ENCODE measurements at regions not wholly inside any gene's neighbourhood (a gene's known extent, or its start where the extent isn't known, plus 50 kb on each side); places are given as distances from the start of the nearest gene placed in this dataset.

DNA sequence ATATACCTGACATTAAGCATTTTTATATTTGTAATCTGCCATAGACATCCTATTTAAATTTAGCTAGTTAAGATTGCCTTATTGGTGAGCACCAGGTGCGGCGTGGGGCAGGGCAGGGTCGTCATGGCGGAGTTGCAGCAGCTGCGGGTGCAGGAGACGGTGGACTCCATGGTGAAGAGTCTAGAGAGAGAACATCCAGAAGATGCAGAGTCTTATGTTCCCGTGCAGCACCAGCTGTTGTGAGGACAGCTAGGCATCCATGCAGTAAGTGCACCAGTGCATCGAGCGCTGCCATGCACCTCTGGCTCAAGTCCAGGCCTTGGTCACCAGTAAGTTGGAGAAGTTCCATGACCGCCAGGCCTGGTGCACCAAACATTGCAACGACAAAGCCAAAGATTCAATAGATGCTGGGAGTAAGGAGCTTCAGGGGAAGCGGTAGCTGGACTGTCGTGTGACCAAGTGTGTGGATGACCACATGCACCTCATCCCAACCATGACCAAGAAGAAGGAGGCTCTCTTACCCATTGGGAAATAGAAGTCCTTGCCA lies 586.2 kb downstream of the CD109 start:
- Histone ChIP-seq H3K36me3 (ENCODE audit: control insufficient read depth in 1 of 2, insufficient read depth in 2 of 2, low read length in 2 of 2) (no peaks in the 10 kb centered on the region), H3K18ac (ENCODE audit: low read length) (no peak overlapping the region), H2BK5ac (ENCODE audit: low read depth, low read length, poor library complexity) (no peak overlapping the region), H3K4me1 (ENCODE audit: control insufficient read depth in 1 of 2, insufficient read depth in 2 of 2, low read length in 2 of 2) (no peaks in the 10 kb centered on the region), H2AFZ (ENCODE audit: insufficient read depth, low read length, poor library complexity) (no peak overlapping the region), H2BK12ac (ENCODE audit: low read length) (no peak overlapping the region), H3K79me2 (ENCODE audit: control insufficient read depth, insufficient read depth, low read length, poor library complexity) (no peaks in the 10 kb centered on the region), H3K4me2 (ENCODE audit: low read length) (no peak overlapping the region), H3K4me3 (ENCODE audit: low read depth, low read length) (no peak overlapping the region), H3K23ac (ENCODE audit: low read length) (no peak overlapping the region), H2AK5ac (ENCODE audit: low read length) (no peak overlapping the region), H3K14ac (ENCODE audit: low read length) (no peak overlapping the region), H3K27ac (ENCODE audit: low read depth, low read length) (no peak overlapping the region), H4K12ac (ENCODE audit: low read depth, low read length) (no peak overlapping the region), H3K9ac (ENCODE audit: low read length) (no peak overlapping the region), H3K4ac (ENCODE audit: low read depth, low read length) (no peak overlapping the region), H3K27me3 (ENCODE audit: insufficient read depth, low read length) (no peaks in the 10 kb centered on the region), H2BK120ac (ENCODE audit: insufficient read depth, low read length, poor library complexity) (no peak overlapping the region), H3K9me3 (ENCODE audit: insufficient read depth, low read depth, low read length) (peaks cover 2% of the 10 kb centered on the region), H3K79me1 (ENCODE audit: low read length) (no peaks in the 10 kb centered on the region), H4K8ac (ENCODE audit: low read depth, low read length) (no peak overlapping the region), H4K91ac (ENCODE audit: low read depth, low read length) (no peak overlapping the region)
- WGBS (ENCODE audit: extremely low coverage, insufficient coverage, insufficient read length) = no CpG with 5 or more reads among the region's 13 CpGs
- DNase-seq = no peak

- H3K18ac ChIP-seq (ENCODE audit: low read length) = no peak overlapping the region
- no peak overlapping the region for H3K9ac ChIP-seq (ENCODE audit: low read length)
- no peak overlapping the region for H2AK5ac ChIP-seq (ENCODE audit: low read length)
- H2BK5ac ChIP-seq (ENCODE audit: low read depth, low read length, poor library complexity) = no peak overlapping the region
- H3K14ac ChIP-seq (ENCODE audit: low read length) = no peak overlapping the region
- H3K79me2 ChIP-seq (ENCODE audit: control insufficient read depth, insufficient read depth, low read length, poor library complexity) = no peaks in the 10 kb centered on the region
- no peak overlapping the region for H3K23ac ChIP-seq (ENCODE audit: low read length)
- WGBS (ENCODE audit: extremely low coverage, insufficient coverage, insufficient read length) = no CpG with 5 or more reads among the region's 6 CpGs
- H2BK12ac ChIP-seq (ENCODE audit: low read length) = no peak overlapping the region
- no peak overlapping the region for H2AFZ ChIP-seq (ENCODE audit: insufficient read depth, low read length, poor library complexity)
- H3K79me1 ChIP-seq (ENCODE audit: low read length) = no peaks in the 10 kb centered on the region
- H3K4me3 ChIP-seq (ENCODE audit: low read depth, low read length) = no peak overlapping the region
- no peak overlapping the region for H3K4me2 ChIP-seq (ENCODE audit: low read length)
- H4K8ac ChIP-seq (ENCODE audit: low read depth, low read length) = no peak overlapping the region
- H3K36me3 ChIP-seq (ENCODE audit: control insufficient read depth in 1 of 2, insufficient read depth in 2 of 2, low read length in 2 of 2) = no peaks in the 10 kb centered on the region
- no peak overlapping the region for H3K27ac ChIP-seq (ENCODE audit: low read depth, low read length)
- peaks cover 2% of the 10 kb centered on the region for H3K9me3 ChIP-seq (ENCODE audit: insufficient read depth, low read depth, low read length)
- no peaks in the 10 kb centered on the region for H3K27me3 ChIP-seq (ENCODE audit: insufficient read depth, low read length)
- H2BK120ac ChIP-seq (ENCODE audit: insufficient read depth, low read length, poor library complexity) = no peak overlapping the region
- no peak overlapping the region for H4K12ac ChIP-seq (ENCODE audit: low read depth, low read length)
- no peak overlapping the region for H4K91ac ChIP-seq (ENCODE audit: low read depth, low read length)
- no peak overlapping the region for H3K4ac ChIP-seq (ENCODE audit: low read depth, low read length)
- H3K4me1 ChIP-seq (ENCODE audit: control insufficient read depth in 1 of 2, insufficient read depth in 2 of 2, low read length in 2 of 2) = no peaks in the 10 kb centered on the region
- peak in 1 of 2 donors; percentile 7 for DNase-seq
Observed at GRCh38 chr6:74280130-74280692, 584.2 kb downstream of the CD109 start.

DNA sequence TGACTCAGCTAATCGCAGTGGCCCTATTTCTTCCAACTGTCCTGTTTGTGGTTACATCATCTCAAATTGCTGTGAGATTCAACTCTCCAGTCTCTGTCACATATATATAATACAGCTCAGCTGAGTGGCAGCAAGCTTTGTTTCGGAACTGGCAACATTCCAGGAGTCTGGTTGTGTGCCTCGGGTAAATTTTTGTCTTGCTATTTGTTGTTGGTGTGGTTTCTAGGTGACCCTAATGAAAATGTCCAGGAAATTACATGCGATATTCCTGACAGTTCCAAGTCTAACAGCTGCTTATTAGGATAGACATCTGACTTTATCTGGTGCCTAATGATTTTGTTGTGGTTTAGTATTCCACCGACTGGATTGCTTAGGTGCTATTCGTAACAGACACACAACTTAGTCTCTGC lies 581.8 kb downstream of the CD109 start:
- WGBS (ENCODE audit: extremely low coverage, insufficient coverage, insufficient read length) = no CpG with 5 or more reads among the region's 6 CpGs
- Histone ChIP-seq H3K79me2 (ENCODE audit: control insufficient read depth, insufficient read depth, low read length, poor library complexity) (no peaks in the 10 kb centered on the region), H3K23ac (ENCODE audit: low read length) (no peak overlapping the region)

DNA sequence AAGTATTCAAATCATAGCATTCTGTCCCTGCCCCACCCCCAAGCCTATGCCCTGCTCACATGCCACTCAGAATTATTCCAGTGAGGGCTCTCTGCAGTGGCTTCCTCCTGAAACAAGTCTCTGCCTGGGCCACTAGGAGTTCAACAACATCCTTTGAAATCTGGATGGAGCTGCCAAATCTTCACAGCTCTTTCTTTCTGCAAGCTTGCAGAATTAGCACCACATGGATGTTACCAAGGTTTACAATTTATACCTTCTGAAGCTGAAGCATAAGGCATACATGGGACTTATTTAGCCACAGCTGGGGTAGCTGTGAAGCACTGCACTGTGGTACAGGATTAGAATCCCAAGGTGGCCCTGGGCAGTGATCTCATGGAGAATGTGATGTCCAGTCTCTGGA lies 577.5 kb downstream of the CD109 start:
- Histone ChIP-seq H3K4ac (ENCODE audit: low read depth, low read length) (no peak overlapping the region), H3K79me2 (ENCODE audit: control insufficient read depth, insufficient read depth, low read length, poor library complexity) (no peaks in the 10 kb centered on the region), H3K27ac (ENCODE audit: low read depth, low read length) (no peak overlapping the region), H3K27me3 (ENCODE audit: insufficient read depth, low read length) (no peaks in the 10 kb centered on the region), H3K79me1 (ENCODE audit: low read length) (no peaks in the 10 kb centered on the region), H4K91ac (ENCODE audit: low read depth, low read length) (no peak overlapping the region), H2AFZ (ENCODE audit: insufficient read depth, low read length, poor library complexity) (no peak overlapping the region), H3K4me1 (ENCODE audit: control insufficient read depth in 1 of 2, insufficient read depth in 2 of 2, low read length in 2 of 2) (no peaks in the 10 kb centered on the region), H2AK5ac (ENCODE audit: low read length) (no peak overlapping the region), H2BK12ac (ENCODE audit: low read length) (no peak overlapping the region), H3K9me3 (ENCODE audit: insufficient read depth, low read depth, low read length) (no peaks in the 10 kb centered on the region), H3K4me2 (ENCODE audit: low read length) (no peak overlapping the region), H3K14ac (ENCODE audit: low read length) (no peak overlapping the region), H4K12ac (ENCODE audit: low read depth, low read length) (no peak overlapping the region), H3K18ac (ENCODE audit: low read length) (no peak overlapping the region), H4K8ac (ENCODE audit: low read depth, low read length) (no peak overlapping the region), H2BK5ac (ENCODE audit: low read depth, low read length, poor library complexity) (no peak overlapping the region), H2BK120ac (ENCODE audit: insufficient read depth, low read length, poor library complexity) (no peak overlapping the region), H3K23ac (ENCODE audit: low read length) (no peak overlapping the region), H3K4me3 (ENCODE audit: low read depth, low read length) (no peak overlapping the region), H3K36me3 (ENCODE audit: control insufficient read depth in 1 of 2, insufficient read depth in 2 of 2, low read length in 2 of 2) (no peaks in the 10 kb centered on the region), H3K9ac (ENCODE audit: low read length) (no peak overlapping the region)
- no peak for DNase-seq

More for the DNA sequence above, 581.8 kb downstream of the CD109 start:
- Histone ChIP-seq H3K4me2 (ENCODE audit: low read length) (no peak overlapping the region), H2BK120ac (ENCODE audit: insufficient read depth, low read length, poor library complexity) (no peak overlapping the region), H3K9ac (ENCODE audit: low read length) (no peak overlapping the region), H3K27ac (ENCODE audit: low read depth, low read length) (no peak overlapping the region), H3K27me3 (ENCODE audit: insufficient read depth, low read length) (no peaks in the 10 kb centered on the region), H3K36me3 (ENCODE audit: control insufficient read depth in 1 of 2, insufficient read depth in 2 of 2, low read length in 2 of 2) (no peaks in the 10 kb centered on the region), H4K8ac (ENCODE audit: low read depth, low read length) (no peak overlapping the region), H3K4ac (ENCODE audit: low read depth, low read length) (no peak overlapping the region), H2BK5ac (ENCODE audit: low read depth, low read length, poor library complexity) (no peak overlapping the region), H3K79me1 (ENCODE audit: low read length) (no peaks in the 10 kb centered on the region), H2AFZ (ENCODE audit: insufficient read depth, low read length, poor library complexity) (no peak overlapping the region), H2AK5ac (ENCODE audit: low read length) (no peak overlapping the region), H3K4me3 (ENCODE audit: low read depth, low read length) (no peak overlapping the region), H3K14ac (ENCODE audit: low read length) (no peak overlapping the region), H3K4me1 (ENCODE audit: control insufficient read depth in 1 of 2, insufficient read depth in 2 of 2, low read length in 2 of 2) (no peaks in the 10 kb centered on the region), H3K18ac (ENCODE audit: low read length) (no peak overlapping the region), H3K9me3 (ENCODE audit: insufficient read depth, low read depth, low read length) (peaks cover 2% of the 10 kb centered on the region), H2BK12ac (ENCODE audit: low read length) (no peak overlapping the region), H4K91ac (ENCODE audit: low read depth, low read length) (no peak overlapping the region), H4K12ac (ENCODE audit: low read depth, low read length) (no peak overlapping the region)
- DNase-seq = peak; percentile 48 to 61
